GM19099 (cell line): ENCODE measurements at regions not wholly inside any gene's neighbourhood (a gene's known extent, or its start where the extent isn't known, plus 50 kb on each side); places are given as distances from the start of the nearest gene placed in this dataset.

Experiments used
- POLR2A ChIP-seq: IDR thresholded peaks from 3 replicates; pipeline ENCODE4 v1.6.1; 2011; ENCODE audit warnings: low read depth; ENCODE audit not compliant: insufficient read length; ENCODE audit errors: extremely low read depth

DNA sequence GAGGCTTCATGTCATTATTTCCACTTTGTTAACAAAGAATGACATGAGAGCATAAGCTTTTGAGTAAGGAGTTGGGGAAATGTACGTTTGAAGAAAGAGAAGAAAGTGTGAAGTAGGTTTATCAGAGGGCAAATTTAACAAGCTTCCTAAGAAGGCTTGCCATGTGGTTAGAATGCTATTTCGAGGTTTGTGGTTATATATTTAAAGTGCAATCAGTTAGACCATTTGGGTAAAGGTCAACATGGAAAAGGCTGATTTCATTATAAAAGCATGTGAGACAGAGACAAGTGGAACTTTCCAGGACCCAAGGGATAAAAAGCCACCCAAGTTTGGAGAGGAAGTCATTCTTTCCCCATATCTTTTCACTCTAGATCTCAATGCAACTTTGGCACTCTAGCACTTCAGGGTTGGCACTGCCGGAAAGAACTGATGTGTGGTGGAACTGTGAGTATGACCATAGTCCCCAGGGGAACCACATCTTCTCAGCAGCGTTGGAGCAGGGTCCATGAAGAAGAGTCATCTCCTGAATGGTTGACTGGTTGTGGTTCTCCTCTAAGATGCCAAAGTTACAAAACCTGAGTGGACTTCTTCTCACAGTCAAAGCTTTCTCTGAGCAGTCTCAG, 529.9 kb downstream of the MID1IP1 start:
- no peak for TF ChIP-seq POLR2A

DNA sequence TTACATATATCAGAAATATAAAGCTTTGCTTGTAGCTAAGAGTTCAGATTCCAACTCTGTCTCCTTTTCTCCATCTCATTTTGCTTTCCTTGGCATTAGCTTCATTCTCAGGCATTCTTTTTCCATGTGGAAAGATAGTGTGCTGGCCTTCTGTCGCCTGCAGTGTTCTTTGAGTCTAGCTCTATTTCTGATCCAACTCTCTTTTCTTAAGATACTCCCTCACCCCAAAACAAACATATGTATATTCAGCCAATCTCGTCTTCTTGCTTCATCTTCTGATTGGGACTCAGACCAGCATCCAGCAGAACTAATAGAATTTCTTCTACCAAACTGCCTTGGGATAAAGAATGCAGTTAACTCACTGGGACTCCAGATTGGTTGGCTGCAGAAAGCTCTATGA, 532.2 kb downstream of the MID1IP1 start:
- TF ChIP-seq POLR2A: no peak

DNA sequence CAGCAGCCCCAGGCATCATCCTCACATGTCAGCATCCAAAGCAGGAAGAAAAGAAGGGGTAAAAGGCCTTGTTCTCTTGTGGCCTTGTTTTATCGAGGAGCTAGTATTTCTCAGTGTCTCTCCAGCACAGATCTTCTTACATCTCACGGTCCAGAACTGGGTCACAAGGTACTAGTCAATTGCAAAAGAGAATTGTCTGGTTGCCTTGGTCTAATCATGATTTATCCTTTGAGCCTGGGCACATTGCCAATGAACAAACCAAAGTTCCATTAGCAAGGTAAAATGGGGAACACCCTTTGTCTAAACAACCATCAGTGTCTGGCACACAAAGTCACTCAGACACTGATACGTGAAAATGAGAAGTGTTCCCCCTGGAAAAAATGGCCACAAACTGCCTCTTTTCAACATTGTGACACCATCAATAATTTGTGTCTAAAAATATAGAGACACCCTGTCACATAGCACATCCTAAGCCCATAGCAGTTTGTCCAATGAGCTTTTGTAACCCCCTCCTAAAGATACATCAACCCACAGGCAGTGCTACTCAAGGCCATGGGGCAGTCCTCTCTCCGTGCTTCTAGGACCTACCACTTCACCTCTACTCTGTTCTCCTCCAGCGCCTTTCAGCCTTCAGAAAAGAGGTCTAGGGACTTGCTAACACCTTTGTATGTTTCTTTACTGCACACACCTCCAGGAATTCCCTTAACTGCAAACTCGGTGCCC, 534.4 kb downstream of the MID1IP1 start:
- TF ChIP-seq POLR2A: no peak

DNA sequence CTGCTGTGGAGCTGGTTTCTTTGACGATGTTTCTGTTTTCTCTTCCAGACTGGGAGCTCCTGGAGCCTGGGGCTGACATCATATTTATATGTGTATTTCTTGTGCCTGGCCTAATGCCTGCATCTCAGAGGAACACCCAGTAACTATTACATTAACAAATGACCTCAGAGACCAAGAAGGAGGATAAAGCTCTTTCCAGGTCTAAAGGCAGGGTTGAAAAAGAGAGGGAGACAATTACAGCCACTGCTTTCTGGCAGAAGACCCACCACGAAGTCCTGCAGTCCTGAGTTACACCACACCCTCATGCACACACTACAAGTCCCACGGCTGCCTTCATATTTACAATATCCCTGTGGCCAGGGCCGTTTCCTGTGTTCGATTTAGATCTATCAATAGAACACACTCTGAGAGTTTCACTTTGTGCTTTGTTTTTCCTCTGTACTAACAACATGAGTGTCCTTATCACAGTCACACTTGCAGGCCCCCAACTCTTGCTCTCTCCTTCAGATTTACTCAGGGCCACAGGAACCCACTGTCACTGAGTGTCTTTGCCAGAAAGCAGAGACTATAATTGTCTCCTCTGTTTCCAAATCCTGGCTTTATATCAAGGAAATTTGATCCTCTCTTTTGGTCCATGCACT, 535.5 kb downstream of the MID1IP1 start:
- TF ChIP-seq POLR2A: no peak

GRCh38 chrX:39337451-39337850, 536.2 kb downstream of the MID1IP1 start:
- no peak for TF ChIP-seq POLR2A

DNA sequence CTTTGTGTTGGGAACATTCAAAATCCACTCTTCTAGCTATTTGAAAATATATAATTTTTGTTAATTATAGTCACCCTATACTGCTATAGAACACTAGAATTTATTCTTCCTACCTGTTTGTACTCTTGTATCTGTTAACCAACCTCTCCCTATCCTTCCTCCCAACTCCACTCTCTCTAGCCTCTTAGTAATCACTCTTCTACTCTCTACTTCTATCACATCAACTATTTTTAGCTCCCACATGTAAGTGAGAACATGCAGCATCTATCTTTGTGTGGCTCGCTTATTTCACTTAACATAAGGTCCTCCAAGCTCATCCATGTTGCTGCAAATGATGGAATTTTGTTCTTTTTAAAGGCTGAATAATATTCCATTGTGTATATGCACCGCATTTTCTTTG, 537.3 kb downstream of the MID1IP1 start:
- TF ChIP-seq POLR2A: no peak

- TF ChIP-seq POLR2A: no peak
These were observed 555.0 kb downstream of the MID1IP1 start for GRCh38 chrX:39356119-39356807.

GRCh38 chrX:39360101-39360500, 558.8 kb downstream of the MID1IP1 start:
- TF ChIP-seq POLR2A: no peak

DNA sequence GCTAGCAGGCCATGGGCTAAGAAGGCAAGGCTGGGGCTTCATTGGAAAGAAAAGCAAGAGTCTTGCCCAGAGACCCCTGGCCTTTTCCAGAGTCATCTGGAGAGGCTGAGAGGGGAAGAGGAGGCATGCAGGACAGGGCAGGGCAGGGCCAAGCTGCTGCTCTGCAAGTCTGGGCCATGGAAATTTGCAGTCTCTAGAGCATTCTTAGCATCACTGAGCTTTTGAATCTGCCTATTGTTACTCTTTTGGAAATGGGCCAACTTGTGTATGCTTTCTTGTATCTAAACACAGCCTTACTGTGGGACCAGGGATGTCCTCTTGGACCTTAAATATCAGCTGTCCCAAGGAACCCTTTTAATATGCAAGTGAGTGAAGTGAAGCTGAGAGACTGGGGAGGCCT, 560.5 kb downstream of the MID1IP1 start:
- TF ChIP-seq POLR2A: no peak

GRCh38 chrX:39367416-39367815, 566.2 kb downstream of the MID1IP1 start:
- no peak for TF ChIP-seq POLR2A

DNA sequence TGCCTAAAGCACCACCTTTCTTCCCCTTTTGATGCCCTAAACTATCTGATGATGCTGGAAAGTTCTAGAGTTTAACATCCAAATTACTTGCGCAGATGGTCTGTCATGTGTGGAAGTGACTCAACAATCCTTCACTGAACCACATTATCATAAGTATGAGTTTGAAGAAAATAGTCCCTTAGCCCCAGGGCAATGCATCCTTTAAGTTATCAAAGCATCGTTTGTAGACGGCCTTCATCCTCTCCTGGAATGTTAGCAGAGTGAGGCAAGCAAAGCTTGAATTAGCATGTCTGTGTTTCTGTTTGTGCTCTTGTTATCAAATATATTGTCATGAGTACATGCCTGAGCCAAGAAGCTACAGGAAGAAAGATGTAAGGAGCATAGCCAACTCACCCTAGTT, 570.9 kb downstream of the MID1IP1 start:
- TF ChIP-seq POLR2A: no peak

GRCh38 chrX:39377157-39377556, 575.9 kb downstream of the MID1IP1 start:
- TF ChIP-seq POLR2A: no peak

DNA sequence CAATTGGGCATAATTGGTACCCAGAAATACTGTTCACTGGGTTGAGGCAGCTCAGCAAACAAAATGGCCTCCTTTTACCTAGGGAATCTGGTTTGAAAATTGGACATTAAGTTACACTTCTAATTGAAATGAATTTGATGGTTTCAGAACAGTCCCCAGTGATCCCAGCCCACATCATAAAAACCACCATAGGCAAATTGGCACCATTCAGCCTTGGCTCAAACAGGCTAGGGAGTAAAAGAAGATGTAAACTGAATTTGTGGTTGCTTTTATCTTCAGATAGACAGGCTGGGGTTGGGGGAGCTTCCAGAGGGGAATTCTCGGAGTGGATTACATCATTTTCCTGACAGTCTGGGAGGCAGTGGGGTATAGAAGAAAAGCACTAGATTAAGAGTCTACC, 576.5 kb downstream of the MID1IP1 start:
- no peak for TF ChIP-seq POLR2A

GRCh38 chrX:39381422-39381821, 580.2 kb downstream of the MID1IP1 start:
- no peak for TF ChIP-seq POLR2A

DNA sequence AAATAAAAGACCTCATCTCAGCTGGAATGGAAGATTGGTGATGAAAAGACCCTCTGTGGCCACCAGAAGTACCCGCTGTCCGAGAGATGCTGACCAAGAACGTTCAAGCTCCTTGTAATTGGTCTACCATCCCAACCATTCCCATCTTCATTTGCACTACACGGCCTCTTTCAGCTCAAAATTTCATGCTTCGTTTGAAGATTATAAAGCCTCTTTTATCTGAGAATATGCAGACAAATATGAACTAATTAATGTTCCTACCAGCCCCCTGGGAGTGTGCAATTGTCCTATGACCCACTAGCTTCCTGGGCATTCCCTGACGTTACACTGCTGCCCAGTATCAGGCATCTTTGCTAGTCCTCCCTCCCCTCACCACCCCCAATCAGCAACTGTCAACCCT, 583.7 kb downstream of the MID1IP1 start:
- no peak for TF ChIP-seq POLR2A

DNA sequence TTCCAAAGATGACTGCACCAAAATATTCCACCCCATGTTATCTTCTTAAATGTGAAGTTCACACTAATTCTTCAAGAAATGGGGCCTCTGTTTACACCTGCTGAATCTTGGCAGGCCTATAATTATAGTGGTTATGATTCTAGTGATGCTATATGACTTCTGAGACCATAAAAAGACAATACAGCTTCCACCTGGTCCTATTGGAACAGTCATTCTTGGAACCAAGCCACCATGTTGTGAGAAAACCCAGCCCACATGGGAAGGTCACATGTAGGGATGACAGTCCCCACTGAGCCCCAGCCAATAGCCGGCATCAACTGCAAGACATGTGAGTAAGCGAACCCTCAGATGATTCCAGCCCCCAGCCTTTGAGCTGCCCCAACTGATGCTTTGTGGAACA, 587.5 kb downstream of the MID1IP1 start:
- no peak for TF ChIP-seq POLR2A
